ENCODE measurements at regions not wholly inside any gene's neighbourhood (a gene's known extent, or its start where the extent isn't known, plus 50 kb on each side); places are given as distances from the start of the nearest gene placed in this dataset.

- FAIRE-seq, result no peak
- DNase-seq (ENCODE audit: low read depth, low spot score), result no peak
Observed at GRCh38 chr4:36785973-36786372, 458.6 kb upstream of the NWD2 start.

More at GRCh38 chr4:36785973-36786372, 458.6 kb upstream of the NWD2 start:
- H3K9ac ChIP-seq (replicated peaks; ENCODE audit: extremely low read depth, insufficient read depth, low read length), result no peak overlapping the region
- no peaks in the 10 kb centered on the region for H3K9me1 ChIP-seq (replicated peaks; ENCODE audit: control insufficient read depth, extremely low read depth, insufficient read depth, low read length)
- intact Hi-C loops (cut with micrococcal nuclease), result no loop called here
- no peaks in the 10 kb centered on the region for H3K9me3 ChIP-seq (replicated peaks; ENCODE audit: control insufficient read depth, insufficient read depth, low read length)
- no peak overlapping the region for H3K27ac ChIP-seq (ENCODE audit: insufficient read depth, low read depth, low read length)
- H3K36me3 ChIP-seq (ENCODE audit: control insufficient read depth in 2 of 2, extremely low read depth in 1 of 2, insufficient read depth in 2 of 2, low read length in 2 of 2), result no peaks in the 10 kb centered on the region
- no peaks in the 10 kb centered on the region for H3K27me3 ChIP-seq (ENCODE audit: control insufficient read depth in 2 of 2, insufficient read depth in 2 of 2, low read length in 2 of 2)
- no peak for TF ChIP-seq CTCF (IDR thresholded peaks at IDR 0.05; ENCODE audit: extremely low read depth in 1 of 2, insufficient read depth in 1 of 2, low read depth in 1 of 2, low read length in 2 of 2)
- no peak for TF ChIP-seq FOS (IDR thresholded peaks at IDR 0.05; ENCODE audit: borderline replicate concordance, insufficient read depth, low read length)
- TF ChIP-seq JUN (IDR thresholded peaks at IDR 0.05; ENCODE audit: borderline replicate concordance, insufficient read depth, insufficient read length, low read depth), result no peak
- no peak for TF ChIP-seq MAX (IDR thresholded peaks at IDR 0.05; ENCODE audit: insufficient read depth, insufficient read length)
- TF ChIP-seq POLR2AphosphoS5 (IDR thresholded peaks at IDR 0.05; ENCODE audit: insufficient read depth, low read depth, low read length), result no peak
- no peak for TF ChIP-seq MYC (IDR thresholded peaks at IDR 0.05; ENCODE audit: low read depth, low read length)
- no peaks in the 10 kb centered on the region for H4K20me1 ChIP-seq (replicated peaks; ENCODE audit: control insufficient read depth, extremely low read depth, insufficient read depth, low read length)
- POLR2A ChIA-PET, result no interaction called here
- CTCF ChIA-PET, result no interaction called here
- no TSS peak for BruUV-seq (replicated peaks)
- no peak overlapping the region for H3K4me2 ChIP-seq (ENCODE audit: insufficient read depth, low read length)
- no peak overlapping the region for H2AFZ ChIP-seq (ENCODE audit: low read depth, low read length)
- no peaks in the 10 kb centered on the region for H3K79me2 ChIP-seq (ENCODE audit: control insufficient read depth, insufficient read depth, low read length)
- H3K4me1 ChIP-seq (ENCODE audit: control insufficient read depth, extremely low read depth, insufficient read depth, low read length), result no peaks in the 10 kb centered on the region
- dilution Hi-C loops (cut with MboI; ENCODE audit: extremely low pct_ligation_motif_present, low sequenced_read_pairs), result no loop called here
- H3K4me3 ChIP-seq (replicated peaks in 1 of 3; ENCODE audit: insufficient read depth in 1 of 3, low read depth in 1 of 3, low read length in 3 of 3), result no peak overlapping the region
